H1 (cell line): ENCODE measurements at regions not wholly inside any gene's neighbourhood (a gene's known extent, or its start where the extent isn't known, plus 50 kb on each side); places are given as distances from the start of the nearest gene placed in this dataset.

ENCODE experiments used
- CHD1 ChIP-seq: IDR thresholded peaks from 2 replicates; pipeline ENCODE4 v1.6.1; 2012; ENCODE audit warnings: low read depth, low read length, improper control_type of control experiment
- FOSL1 ChIP-seq: IDR thresholded peaks from 2 replicates; pipeline ENCODE4 v1.6.1; 2011; ENCODE audit warnings: mild to moderate bottlenecking, low read depth, low read length, moderate library complexity; ENCODE audit not compliant: insufficient read depth
- KDM1A ChIP-seq: fragments of 200-600, 300-600 bp; sonication (generic); IDR thresholded peaks from 2 replicates; pipeline ENCODE4 v1.7.1; 2016; ENCODE audit warnings: mild to moderate bottlenecking, low read length, borderline replicate concordance
- NRF1 ChIP-seq: IDR thresholded peaks from 2 replicates; pipeline ENCODE4 v1.6.1; 2011; ENCODE audit warnings: mild to moderate bottlenecking, low read depth, low read length, improper control_type of control experiment
- POU5F1 ChIP-seq: IDR thresholded peaks from 2 replicates; pipeline ENCODE4 v1.6.1; 2011; ENCODE audit warnings: low read depth, mild to moderate bottlenecking, low read length, moderate library complexity
- RBBP5 ChIP-seq: IDR thresholded peaks from 2 replicates; pipeline ENCODE4 v1.7.1; 2012; ENCODE audit warnings: low read depth, mild to moderate bottlenecking, inconsistent platforms, low read length, moderate library complexity, borderline replicate concordance
- SP1 ChIP-seq: IDR thresholded peaks from 2 replicates; pipeline ENCODE4 v1.6.1; 2011; ENCODE audit warnings: low read depth, low read length

- TF ChIP-seq NRF1 (no peak), FOSL1 (no peak), POU5F1 (no peak), KDM1A (no peak), CHD1 (no peak), RBBP5 (no peak), SP1 (no peak)
Observed at GRCh38 chr9:108043585-108043984, 554.0 kb upstream of the KLF4 start (continued).
